Osteoblast (primary cell): ENCODE measurements at regions not wholly inside any gene's neighbourhood (a gene's known extent, or its start where the extent isn't known, plus 50 kb on each side); places are given as distances from the start of the nearest gene placed in this dataset.

Experiments used
- DNase-seq: peaks from one replicate; pipeline ENCODE4 v3.0.0; 2011; ENCODE audit warnings: low spot score, mixed read lengths; ENCODE audit not compliant: insufficient read length; ENCODE audit errors: missing footprints
- H2AFZ ChIP-seq: 2 replicates; pipeline ENCODE4 v1.6.0; 2011; ENCODE audit warnings: mild to moderate bottlenecking, low read length
- H3K27ac ChIP-seq: 2 replicates; pipeline ENCODE4 v1.5.1; 2011; ENCODE audit warnings: mild to moderate bottlenecking, low read depth, low read length, moderate library complexity
- H3K27me3 ChIP-seq: 2 replicates; pipeline ENCODE4 v1.6.0; 2012; ENCODE audit warnings: mild to moderate bottlenecking, control low read depth, inconsistent platforms, low read length, moderate library complexity; ENCODE audit not compliant: insufficient read depth
- H3K36me3 ChIP-seq: 2 replicates; pipeline ENCODE4 v1.5.1; 2011; ENCODE audit warnings: mild to moderate bottlenecking, low read length, control low read depth, moderate library complexity; ENCODE audit not compliant: insufficient read depth
- H3K4me1 ChIP-seq: 2 replicates; pipeline ENCODE4 v1.5.1; 2011; ENCODE audit warnings: mild to moderate bottlenecking, low read length, control low read depth, moderate library complexity; ENCODE audit not compliant: insufficient read depth
- H3K4me2 ChIP-seq: 2 replicates; pipeline ENCODE4 v1.6.0; 2011; ENCODE audit warnings: mild to moderate bottlenecking, low read length; ENCODE audit not compliant: insufficient read depth
- H3K4me3 ChIP-seq: fragments of 200-600 bp; sonication (generic); 3 replicates; pipeline ENCODE4 v1.5.1; 2012; ENCODE audit warnings: mild to moderate bottlenecking, low read length, inconsistent platforms; ENCODE audit not compliant: insufficient read depth
- H3K79me2 ChIP-seq: 2 replicates; pipeline ENCODE4 v1.6.0; 2012; ENCODE audit warnings: mild to moderate bottlenecking, low read length, control low read depth, inconsistent platforms; ENCODE audit not compliant: insufficient read depth
- H3K9me3 ChIP-seq: 2 replicates; pipeline ENCODE4 v1.5.1; 2011; ENCODE audit warnings: low read depth, low read length, control low read depth
- H4K20me1 ChIP-seq: 2 replicates; pipeline ENCODE4 v1.6.0; 2012; ENCODE audit warnings: mild to moderate bottlenecking, low read length, control low read depth; ENCODE audit not compliant: insufficient read depth
- TF ChIP-seq, protein P1 (sequence below): IDR thresholded peaks from 2 replicates; pipeline ENCODE4 v1.5.1; 2011; ENCODE audit warnings: mild to moderate bottlenecking, low read depth, low read length, moderate library complexity; ENCODE audit errors: extremely low read depth

DNA sequence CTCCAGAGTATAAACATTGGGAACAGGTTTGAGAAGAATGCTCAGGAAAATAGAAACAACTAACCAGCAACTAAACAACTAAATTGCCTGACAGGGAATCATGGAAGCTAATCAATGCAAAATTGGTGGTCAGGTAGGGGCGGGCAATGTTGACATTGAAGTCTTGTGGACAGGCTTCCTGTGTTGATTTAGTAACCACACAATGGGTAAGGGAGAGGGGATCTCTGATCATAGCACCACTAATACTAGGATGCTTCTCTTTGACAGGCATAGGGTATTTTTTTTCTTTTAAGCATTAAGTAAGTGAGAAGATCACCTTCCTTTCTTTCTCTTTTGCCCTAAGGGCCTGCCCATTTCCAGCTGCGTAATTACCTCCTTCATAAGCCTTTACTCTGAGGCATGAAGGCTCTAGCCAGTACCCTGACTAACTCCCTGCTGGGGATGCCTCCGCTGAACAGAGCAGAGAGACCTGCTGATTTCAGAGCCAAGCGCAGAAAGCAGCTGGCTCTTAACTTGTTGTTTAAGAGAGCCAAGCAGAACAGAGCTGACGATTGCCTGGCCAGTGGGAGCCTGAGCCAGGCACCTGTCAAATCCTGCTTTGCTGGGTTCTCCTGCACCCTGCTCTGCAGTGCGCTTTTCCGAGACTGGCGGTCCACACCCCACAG is 118.7 kb downstream of the BMP2 start:
- no peak overlapping the region for H3K27ac ChIP-seq
- TF ChIP-seq, protein P1, sequence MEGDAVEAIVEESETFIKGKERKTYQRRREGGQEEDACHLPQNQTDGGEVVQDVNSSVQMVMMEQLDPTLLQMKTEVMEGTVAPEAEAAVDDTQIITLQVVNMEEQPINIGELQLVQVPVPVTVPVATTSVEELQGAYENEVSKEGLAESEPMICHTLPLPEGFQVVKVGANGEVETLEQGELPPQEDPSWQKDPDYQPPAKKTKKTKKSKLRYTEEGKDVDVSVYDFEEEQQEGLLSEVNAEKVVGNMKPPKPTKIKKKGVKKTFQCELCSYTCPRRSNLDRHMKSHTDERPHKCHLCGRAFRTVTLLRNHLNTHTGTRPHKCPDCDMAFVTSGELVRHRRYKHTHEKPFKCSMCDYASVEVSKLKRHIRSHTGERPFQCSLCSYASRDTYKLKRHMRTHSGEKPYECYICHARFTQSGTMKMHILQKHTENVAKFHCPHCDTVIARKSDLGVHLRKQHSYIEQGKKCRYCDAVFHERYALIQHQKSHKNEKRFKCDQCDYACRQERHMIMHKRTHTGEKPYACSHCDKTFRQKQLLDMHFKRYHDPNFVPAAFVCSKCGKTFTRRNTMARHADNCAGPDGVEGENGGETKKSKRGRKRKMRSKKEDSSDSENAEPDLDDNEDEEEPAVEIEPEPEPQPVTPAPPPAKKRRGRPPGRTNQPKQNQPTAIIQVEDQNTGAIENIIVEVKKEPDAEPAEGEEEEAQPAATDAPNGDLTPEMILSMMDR: no peak
- no peaks in the 10 kb centered on the region for H3K27me3 ChIP-seq
- no peaks in the 10 kb centered on the region for H3K4me1 ChIP-seq
- DNase-seq: no peak
- no peak overlapping the region for H3K4me3 ChIP-seq
- no peaks in the 10 kb centered on the region for H3K9me3 ChIP-seq
- H3K79me2 ChIP-seq: no peaks in the 10 kb centered on the region
- no peaks in the 10 kb centered on the region for H4K20me1 ChIP-seq
- no peak overlapping the region for H2AFZ ChIP-seq
- no peak overlapping the region for H3K4me2 ChIP-seq
- H3K36me3 ChIP-seq: no peaks in the 10 kb centered on the region

DNA sequence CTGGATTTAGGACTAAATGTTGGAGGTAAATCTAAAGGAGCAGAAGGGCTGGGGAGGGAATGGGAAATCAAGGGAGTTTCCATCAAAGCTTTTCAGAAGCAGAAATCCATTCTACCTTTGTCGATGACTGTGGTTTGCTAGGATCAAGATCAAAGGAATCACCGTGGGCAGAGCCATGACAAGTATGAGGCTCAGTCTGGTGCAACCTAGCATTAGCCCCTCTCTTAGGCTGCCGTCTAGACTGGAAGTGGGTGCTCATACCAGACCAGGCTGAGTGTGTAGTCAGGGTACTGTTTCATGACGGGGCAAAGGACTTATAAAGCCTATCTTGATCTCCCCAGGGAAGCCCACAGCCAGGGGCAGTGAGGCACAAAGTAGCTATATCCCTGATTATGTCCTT is 120.5 kb downstream of the BMP2 start:
- TF ChIP-seq, protein P1: no peak
- no peaks in the 10 kb centered on the region for H3K4me1 ChIP-seq
- H3K27me3 ChIP-seq: no peaks in the 10 kb centered on the region

DNA sequence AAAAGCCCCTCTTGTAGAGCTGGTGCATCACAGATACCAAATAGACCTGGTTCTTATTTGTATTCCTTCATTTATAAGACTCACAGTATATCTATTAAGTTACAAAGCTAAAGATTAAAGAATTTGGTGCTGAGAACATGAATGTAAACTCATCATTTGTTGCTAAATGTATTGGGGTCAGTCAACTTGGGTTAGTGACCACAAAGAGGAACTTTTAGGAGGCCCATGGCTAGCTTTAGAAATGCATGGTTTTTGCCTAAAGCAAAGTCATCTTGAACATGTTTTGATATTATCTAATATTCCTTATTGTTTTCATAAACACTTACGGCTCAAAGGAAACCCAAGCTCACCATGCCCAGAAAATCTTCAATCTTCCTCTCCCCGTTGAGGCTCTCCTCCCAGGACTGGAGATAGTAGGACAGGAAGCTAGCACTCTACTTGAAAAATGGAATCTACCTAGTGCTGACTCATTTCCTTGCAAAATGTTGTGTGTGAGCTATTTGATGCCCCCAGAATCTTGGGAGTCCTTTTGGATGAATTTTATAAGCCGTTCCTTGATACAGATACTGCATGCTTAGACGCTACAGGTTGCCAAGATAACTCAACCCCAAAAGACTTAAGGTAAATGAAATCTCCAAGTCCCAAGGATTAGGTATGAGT is 121.4 kb downstream of the BMP2 start:
- Histone ChIP-seq H3K27ac (no peak overlapping the region), H4K20me1 (no peaks in the 10 kb centered on the region), H3K4me1 (no peaks in the 10 kb centered on the region), H3K27me3 (no peaks in the 10 kb centered on the region), H3K9me3 (peaks cover 1% of the 10 kb centered on the region), H3K79me2 (no peaks in the 10 kb centered on the region), H3K4me3 (no peak overlapping the region), H3K4me2 (no peak overlapping the region), H2AFZ (no peak overlapping the region), H3K36me3 (no peaks in the 10 kb centered on the region)
- TF ChIP-seq, protein P1: no peak
- no peak for DNase-seq

More for the DNA sequence above, 120.5 kb downstream of the BMP2 start:
- H3K4me2 ChIP-seq: no peak overlapping the region
- H4K20me1 ChIP-seq: no peaks in the 10 kb centered on the region
- H3K79me2 ChIP-seq: no peaks in the 10 kb centered on the region
- H3K36me3 ChIP-seq: no peaks in the 10 kb centered on the region
- no peak for DNase-seq
- H3K4me3 ChIP-seq: no peak overlapping the region
- H3K9me3 ChIP-seq: no peaks in the 10 kb centered on the region
- no peak overlapping the region for H3K27ac ChIP-seq
- H2AFZ ChIP-seq: no peak overlapping the region

DNA sequence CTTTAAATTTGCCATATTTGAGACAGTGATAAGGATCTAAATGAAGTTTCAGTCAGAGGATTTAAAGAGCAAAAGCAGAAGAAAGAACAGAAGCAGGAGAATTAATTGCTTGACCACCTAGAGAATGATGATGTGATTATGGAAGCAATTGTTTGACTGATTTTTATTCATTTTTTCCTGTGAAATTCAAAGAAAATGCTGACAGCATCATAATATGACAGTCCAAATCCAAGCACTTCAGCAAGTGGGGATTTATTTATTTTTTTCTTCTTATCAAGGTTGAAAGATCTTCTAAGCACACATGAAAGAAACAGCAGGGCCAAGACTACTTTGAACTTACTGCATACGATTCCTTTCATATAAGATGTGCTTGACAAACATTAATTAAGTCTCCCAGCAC is 125.2 kb downstream of the BMP2 start:
- peaks cover 1% of the 10 kb centered on the region for H3K9me3 ChIP-seq
- H3K27me3 ChIP-seq: no peaks in the 10 kb centered on the region
- TF ChIP-seq, protein P1: no peak

More for the DNA sequence above, 125.2 kb downstream of the BMP2 start:
- H3K36me3 ChIP-seq: no peaks in the 10 kb centered on the region
- no peak overlapping the region for H3K4me3 ChIP-seq
- no peaks in the 10 kb centered on the region for H4K20me1 ChIP-seq
- no peaks in the 10 kb centered on the region for H3K4me1 ChIP-seq
- H2AFZ ChIP-seq: no peak overlapping the region
- DNase-seq: no peak
- H3K79me2 ChIP-seq: no peaks in the 10 kb centered on the region
- H3K27ac ChIP-seq: no peak overlapping the region
- no peak overlapping the region for H3K4me2 ChIP-seq
